Retinal pigment epithelial cell (primary cell): ENCODE measurements at regions not wholly inside any gene's neighbourhood (a gene's known extent, or its start where the extent isn't known, plus 50 kb on each side); places are given as distances from the start of the nearest gene placed in this dataset.

Experiments used
- DNase-seq: peaks from one replicate; pipeline ENCODE4 v3.0.0-alpha.2; 2010; ENCODE audit warnings: low read depth
- H3K4me3 ChIP-seq: 2 replicates; pipeline ENCODE4 v1.5.1; 2011; ENCODE audit warnings: mild to moderate bottlenecking, low read length, control low read depth, moderate library complexity
- TF ChIP-seq, protein P1 (sequence below): conservative IDR thresholded peaks from 2 replicates; pipeline ENCODE4 v1.5.1; 2011; ENCODE audit warnings: low read depth, low read length, control low read depth, inconsistent platforms

GRCh38 chr18:78309924-78310323, 669.7 kb upstream of the SALL3 start:
- TF ChIP-seq, protein P1, sequence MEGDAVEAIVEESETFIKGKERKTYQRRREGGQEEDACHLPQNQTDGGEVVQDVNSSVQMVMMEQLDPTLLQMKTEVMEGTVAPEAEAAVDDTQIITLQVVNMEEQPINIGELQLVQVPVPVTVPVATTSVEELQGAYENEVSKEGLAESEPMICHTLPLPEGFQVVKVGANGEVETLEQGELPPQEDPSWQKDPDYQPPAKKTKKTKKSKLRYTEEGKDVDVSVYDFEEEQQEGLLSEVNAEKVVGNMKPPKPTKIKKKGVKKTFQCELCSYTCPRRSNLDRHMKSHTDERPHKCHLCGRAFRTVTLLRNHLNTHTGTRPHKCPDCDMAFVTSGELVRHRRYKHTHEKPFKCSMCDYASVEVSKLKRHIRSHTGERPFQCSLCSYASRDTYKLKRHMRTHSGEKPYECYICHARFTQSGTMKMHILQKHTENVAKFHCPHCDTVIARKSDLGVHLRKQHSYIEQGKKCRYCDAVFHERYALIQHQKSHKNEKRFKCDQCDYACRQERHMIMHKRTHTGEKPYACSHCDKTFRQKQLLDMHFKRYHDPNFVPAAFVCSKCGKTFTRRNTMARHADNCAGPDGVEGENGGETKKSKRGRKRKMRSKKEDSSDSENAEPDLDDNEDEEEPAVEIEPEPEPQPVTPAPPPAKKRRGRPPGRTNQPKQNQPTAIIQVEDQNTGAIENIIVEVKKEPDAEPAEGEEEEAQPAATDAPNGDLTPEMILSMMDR, result no peak
- DNase-seq, result no peak
- no peak overlapping the region for H3K4me3 ChIP-seq

- TF ChIP-seq, protein P1, result no peak
- no peak overlapping the region for H3K4me3 ChIP-seq
- no peak for DNase-seq
Measured at GRCh38 chr18:78319264-78319663, 660.4 kb upstream of the SALL3 start.

DNA sequence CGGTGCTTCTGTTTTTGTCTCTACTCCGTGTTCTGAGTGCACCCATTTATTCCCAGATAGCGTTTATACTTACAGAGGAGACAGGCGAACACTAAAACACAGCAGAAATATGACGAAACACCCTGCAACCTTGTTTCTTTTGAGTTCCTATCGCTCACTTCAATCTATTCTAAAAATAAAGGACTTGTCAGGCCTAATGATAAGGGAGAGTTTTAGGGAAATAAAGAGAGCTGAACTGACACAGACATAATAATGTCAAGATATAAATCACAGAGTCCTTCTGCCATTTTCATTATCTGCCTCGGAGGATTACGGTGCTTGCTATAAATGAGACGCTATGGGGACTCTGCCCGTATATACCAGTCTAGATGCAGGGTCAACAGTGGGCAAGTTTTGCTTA, 659.7 kb upstream of the SALL3 start:
- TF ChIP-seq, protein P1, result no peak
- DNase-seq, result no peak
- no peak overlapping the region for H3K4me3 ChIP-seq

- DNase-seq, result no peak
- no peak overlapping the region for H3K4me3 ChIP-seq
- TF ChIP-seq, protein P1, result no peak
Measured at GRCh38 chr18:78321402-78321801, 658.2 kb upstream of the SALL3 start.

GRCh38 chr18:78323453-78324197, 656.0 kb upstream of the SALL3 start:
- no peak overlapping the region for H3K4me3 ChIP-seq
- TF ChIP-seq, protein P1, result no peak
- DNase-seq, result no peak

- H3K4me3 ChIP-seq, result no peak overlapping the region
- DNase-seq, result no peak
- TF ChIP-seq, protein P1, result no peak
Measured at GRCh38 chr18:78327643-78328042, 652.0 kb upstream of the SALL3 start.

GRCh38 chr18:78330766-78331165, 648.9 kb upstream of the SALL3 start:
- no peak for DNase-seq
- TF ChIP-seq, protein P1, result no peak

More at GRCh38 chr18:78330766-78331165, 648.9 kb upstream of the SALL3 start:
- no peak overlapping the region for H3K4me3 ChIP-seq
